ENCODE measurements at regions not wholly inside any gene's neighbourhood (a gene's known extent, or its start where the extent isn't known, plus 50 kb on each side); places are given as distances from the start of the nearest gene placed in this dataset.

DNA sequence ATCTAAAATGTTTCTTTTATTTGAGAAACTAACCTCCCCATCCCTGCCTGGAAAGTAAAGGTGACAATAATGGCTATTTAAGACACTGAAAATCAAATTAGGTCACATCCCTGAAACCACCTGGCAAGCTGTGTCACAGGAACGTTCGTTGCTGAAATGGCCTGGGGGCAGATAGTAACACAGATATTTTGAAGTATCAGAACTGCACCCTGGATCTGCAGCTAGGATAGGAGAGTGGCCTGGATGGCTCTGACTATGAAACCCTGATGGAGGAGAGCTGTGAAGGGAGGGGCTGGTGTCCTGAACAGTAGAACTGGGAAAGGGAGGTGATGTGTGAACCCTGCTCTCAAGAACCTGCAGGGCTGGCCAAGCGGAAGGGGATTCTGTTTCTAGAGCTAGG, 648.3 kb upstream of the CFAP20DC start:
- DNase-seq, result no peak

DNA sequence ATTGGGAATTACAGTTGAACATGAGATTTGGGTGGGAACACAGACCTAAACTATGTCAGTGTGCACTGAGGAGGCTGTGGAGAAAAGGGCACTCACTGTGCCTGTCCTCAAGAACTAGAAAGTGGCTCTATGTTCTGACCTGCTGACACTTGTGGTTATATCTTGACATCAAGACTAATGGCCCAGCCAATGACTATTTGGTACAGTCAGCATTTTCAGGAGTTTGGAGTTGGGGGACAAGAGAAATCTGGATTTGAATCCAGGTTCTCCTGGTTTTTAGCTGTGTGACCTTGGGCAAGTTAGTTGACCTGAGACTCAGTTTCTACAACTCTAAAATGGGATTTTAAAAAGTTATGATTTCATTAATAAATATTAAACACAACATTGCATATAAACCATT, 647.0 kb upstream of the CFAP20DC start:
- no peak for DNase-seq

DNA sequence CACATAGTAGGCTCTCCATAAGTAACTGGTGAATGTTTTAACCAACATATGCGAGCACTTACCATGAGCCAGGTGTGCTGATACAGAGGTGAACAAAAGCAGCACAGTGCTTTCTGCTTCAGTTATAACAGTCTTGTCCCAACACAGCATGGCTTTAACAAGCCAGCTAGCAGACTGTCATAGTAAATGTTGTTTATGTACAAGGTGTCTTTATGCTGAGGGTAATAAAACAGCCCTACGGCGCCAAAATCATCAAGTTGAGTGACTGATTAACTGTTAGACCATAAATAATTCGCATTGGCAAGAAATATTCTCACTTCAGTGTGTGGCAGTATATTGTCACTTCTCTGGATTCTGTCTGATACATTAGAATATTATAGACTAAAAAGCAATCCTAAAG, 646.0 kb upstream of the CFAP20DC start:
- no peak for DNase-seq

DNA sequence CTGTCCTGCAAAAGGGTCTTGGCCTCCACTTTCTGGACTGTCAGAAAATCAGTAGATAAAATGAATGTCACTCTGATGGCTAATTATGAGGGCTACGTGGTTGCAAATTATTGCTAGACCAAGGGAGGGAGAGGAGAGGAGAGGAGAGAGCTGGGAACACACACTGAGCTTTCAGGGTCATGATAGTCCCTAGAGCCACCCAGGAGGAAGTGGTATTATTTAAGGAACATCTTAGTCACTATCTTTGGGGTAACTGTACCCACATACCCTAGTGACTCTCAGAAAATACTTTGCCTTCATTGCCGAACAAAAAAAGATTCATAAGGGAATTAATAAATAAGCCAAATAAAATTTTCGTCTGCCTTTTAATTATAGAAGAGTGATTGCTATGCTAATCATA, 642.3 kb upstream of the CFAP20DC start:
- no peak for DNase-seq

DNA sequence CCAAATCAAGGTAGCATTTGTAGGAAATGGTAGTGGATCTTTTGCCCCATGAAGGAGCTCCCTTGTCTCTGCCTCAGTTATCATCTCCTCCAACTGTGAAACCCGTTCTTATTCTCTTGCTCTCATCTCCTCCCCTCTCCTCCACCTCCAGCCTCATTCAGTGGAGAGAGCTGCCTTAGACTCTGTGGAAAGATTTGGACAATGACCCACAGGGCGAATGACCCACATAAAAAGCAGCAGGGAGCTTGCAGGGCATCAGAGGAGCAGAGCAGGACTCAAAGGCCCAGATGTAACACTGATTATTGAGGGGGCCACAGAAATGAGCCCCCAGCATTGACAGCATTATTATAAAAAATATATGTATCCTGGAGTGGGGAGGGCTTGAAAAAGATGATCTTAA, 641.1 kb upstream of the CFAP20DC start:
- DNase-seq, result no peak

GRCh38 chr3:59688636-59689035, 638.8 kb upstream of the CFAP20DC start:
- no peak for DNase-seq

DNA sequence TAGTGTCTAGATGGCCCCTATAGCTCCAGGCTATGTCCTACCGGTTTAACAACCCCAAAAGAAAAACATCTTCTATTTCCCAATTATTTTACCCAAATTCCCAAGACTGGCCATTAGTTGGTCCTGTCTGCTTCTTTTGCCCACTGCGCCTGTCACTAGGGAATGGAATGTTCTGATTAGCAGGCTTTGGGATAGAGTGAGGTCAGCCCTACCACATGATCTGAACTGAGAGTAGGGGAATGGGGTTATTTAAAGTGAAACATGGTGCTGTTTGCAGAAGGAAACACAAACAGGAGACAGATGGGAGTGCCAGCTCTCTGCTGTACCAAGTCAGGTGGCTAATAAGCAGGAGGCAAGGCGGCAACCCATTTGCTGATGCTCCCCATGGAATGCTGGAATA, 635.6 kb upstream of the CFAP20DC start:
- DNase-seq, result no peak

GRCh38 chr3:59684766-59685165, 634.9 kb upstream of the CFAP20DC start:
- no peak for DNase-seq

- DNase-seq, result no peak
Measured at GRCh38 chr3:59680919-59681318, 631.1 kb upstream of the CFAP20DC start.

DNA sequence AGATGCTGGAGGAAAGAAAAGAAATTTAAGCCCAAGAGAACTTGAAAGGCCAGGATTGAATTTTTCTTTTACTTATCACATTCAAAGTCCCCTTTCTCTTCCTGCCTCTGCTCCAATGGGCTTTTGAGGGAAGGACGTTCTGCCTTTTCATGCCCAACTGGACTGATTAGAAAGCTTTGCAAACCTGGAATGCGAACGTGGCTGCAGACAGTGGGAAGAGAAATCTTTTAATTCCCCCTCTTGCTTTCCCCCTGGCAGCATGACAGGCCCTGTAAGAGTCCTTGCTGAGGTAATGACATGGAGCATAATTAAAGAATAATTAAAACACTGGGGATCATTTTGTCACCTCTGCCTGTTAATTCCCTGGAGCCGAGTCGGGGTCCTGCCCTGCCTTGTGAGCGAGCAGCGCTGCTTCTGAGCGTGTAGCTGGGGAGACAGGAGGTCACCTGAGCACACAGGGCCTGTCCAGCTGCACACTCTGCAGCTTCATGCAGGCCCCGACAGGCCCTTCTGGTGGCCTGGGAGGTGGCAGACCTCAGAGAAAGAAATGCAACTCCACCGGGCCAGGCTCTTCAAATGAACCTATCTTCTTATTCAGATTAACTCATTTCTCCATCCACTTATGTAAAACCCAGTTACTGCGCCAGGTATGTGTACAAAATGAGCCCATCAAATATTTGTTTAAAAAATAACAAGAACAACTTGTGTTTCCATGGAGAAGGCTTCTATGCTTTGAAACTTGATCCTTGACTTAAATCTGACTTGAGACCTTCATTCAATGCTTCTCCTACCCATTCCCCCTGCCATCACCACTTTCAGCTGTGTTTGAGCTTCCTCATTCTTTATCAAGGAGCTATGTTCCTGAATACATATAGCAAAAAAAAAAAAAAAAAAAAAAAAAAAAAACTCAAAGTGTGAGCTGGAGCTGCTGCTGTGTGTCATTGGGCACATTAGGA, 628.2 kb upstream of the CFAP20DC start:
- DNase-seq, result no peak

GRCh38 chr3:59675495-59675894, 625.7 kb upstream of the CFAP20DC start:
- DNase-seq, result no peak

- DNase-seq, result no peak
Measured at GRCh38 chr3:59663076-59663850, 613.4 kb upstream of the CFAP20DC start.

GRCh38 chr3:59660852-59661625, 611.2 kb upstream of the CFAP20DC start:
- no peak for DNase-seq

GRCh38 chr3:59660376-59660775, 610.6 kb upstream of the CFAP20DC start:
- DNase-seq, result no peak

DNA sequence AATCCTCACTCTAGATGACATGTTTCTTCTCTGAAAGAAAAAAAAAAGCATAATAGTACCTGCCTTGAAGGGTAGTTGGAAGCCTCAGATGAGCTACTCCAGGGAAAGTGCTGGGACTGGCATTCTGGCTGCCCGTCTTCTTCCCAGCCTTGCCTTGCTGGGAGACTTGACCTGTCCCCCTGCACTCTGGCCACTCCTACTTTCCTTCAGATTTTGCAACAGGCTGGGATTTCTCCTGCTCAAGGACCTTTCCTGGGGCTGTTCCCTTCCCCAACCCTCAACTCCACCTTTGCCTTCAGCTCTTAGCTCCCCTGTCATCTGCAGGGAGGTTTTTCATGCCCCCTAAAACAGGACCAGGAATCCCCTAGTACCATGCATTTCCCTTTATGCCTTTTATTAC, 609.9 kb upstream of the CFAP20DC start:
- no peak for DNase-seq

- no peak for DNase-seq
Measured at GRCh38 chr3:59658866-59659265, 609.0 kb upstream of the CFAP20DC start.

- DNase-seq, result no peak
Measured at GRCh38 chr3:59658274-59658673, 608.4 kb upstream of the CFAP20DC start.

GRCh38 chr3:59655418-59656015, 605.7 kb upstream of the CFAP20DC start:
- DNase-seq, result no peak

- DNase-seq, result no peak
Measured at GRCh38 chr3:59654480-59655417, 604.9 kb upstream of the CFAP20DC start.

GRCh38 chr3:59654123-59654479, 604.3 kb upstream of the CFAP20DC start:
- DNase-seq, result no peak

- DNase-seq, result no peak
Measured at GRCh38 chr3:59653405-59654122, 603.7 kb upstream of the CFAP20DC start.
